NK-92 treated with Interleukin-12 subunit alpha and Interleukin-12 subunit beta, amount 100 ng/mL, for 24 hours (cell line): ENCODE measurements at regions not wholly inside any gene's neighbourhood (a gene's known extent, or its start where the extent isn't known, plus 50 kb on each side); places are given as distances from the start of the nearest gene placed in this dataset.

Experiments used
- DNase-seq: peaks from one replicate; lab custom pipeline; 2025; lab: John Stamatoyannopoulos, UW

- DNase-seq: no peak
These were observed 60.3 kb upstream of the CALM2 start for GRCh38 chr2:47236503-47237215.

- DNase-seq: no peak
These were observed 58.8 kb upstream of the CALM2 start for GRCh38 chr2:47235132-47235531.

- no peak for DNase-seq
These were observed 58.1 kb upstream of the CALM2 start for GRCh38 chr2:47234456-47234855.

- no peak for DNase-seq
These were observed 56.6 kb upstream of the CALM2 start for GRCh38 chr2:47232738-47233415.

- no peak for DNase-seq
These were observed 54.1 kb upstream of the CALM2 start for GRCh38 chr2:47230418-47230817.

- DNase-seq: no peak
These were observed 51.4 kb upstream of the CALM2 start for GRCh38 chr2:47227532-47228279.

- DNase-seq: no peak
These were observed 50.6 kb upstream of the CALM2 start for GRCh38 chr2:47226923-47227220.

GRCh38 chr2:47226132-47226922 is 50.0 kb upstream of the CALM2 start:
- no peak for DNase-seq
